Stomach smooth muscle (tissue), 2 donors: ENCODE measurements at regions not wholly inside any gene's neighbourhood (a gene's known extent, or its start where the extent isn't known, plus 50 kb on each side); places are given as distances from the start of the nearest gene placed in this dataset.

Experiments
- H3K27ac ChIP-seq: one replicate; pipeline ENCODE4 v1.7.0; 2013; ENCODE audit warnings: mild to moderate bottlenecking, low read length, inconsistent platforms
- H3K27me3 ChIP-seq, 2 donors: one replicate each; pipeline ENCODE4 v1.7.0; 2013; ENCODE audit warnings: low read length in 2 of 2; ENCODE audit not compliant: insufficient read depth in 2 of 2, control insufficient read depth in 1 of 2
- H3K36me3 ChIP-seq, 2 donors: one replicate each; pipeline ENCODE4 v1.7.0; 2013; ENCODE audit warnings: low read length in 2 of 2; ENCODE audit not compliant: control insufficient read depth in 2 of 2, insufficient read depth in 2 of 2
- H3K4me1 ChIP-seq: one replicate; pipeline ENCODE4 v1.7.0; 2013; ENCODE audit warnings: low read length; ENCODE audit not compliant: control insufficient read depth, insufficient read depth
- H3K4me3 ChIP-seq, 2 donors: one replicate each; pipeline ENCODE4 v1.7.0; 2013; ENCODE audit warnings: low read length in 2 of 2
- H3K9ac ChIP-seq, 2 donors: one replicate each; pipeline ENCODE4 v1.7.0; 2013; ENCODE audit warnings: low read length in 2 of 2, mild to moderate bottlenecking in 1 of 2
- H3K9me3 ChIP-seq, 2 donors: one replicate each; pipeline ENCODE4 v1.7.0; 2013; ENCODE audit warnings: low read length in 2 of 2; ENCODE audit not compliant: control insufficient read depth in 2 of 2
- donor health status: healthy.
- donor health status: Pancreatic carcinoma.

GRCh38 chr5:56565644-56566043, 249.7 kb upstream of the MAP3K1 start:
- Histone ChIP-seq H3K4me1 (no peaks in the 10 kb centered on the region), H3K4me3 (no peak overlapping the region), H3K9me3 (peaks cover 0 to 2% of the 10 kb centered on the region in 2 donors), H3K9ac (no peak overlapping the region), H3K36me3 (no peaks in the 10 kb centered on the region), H3K27me3 (peaks cover 0 to 2% of the 10 kb centered on the region in 2 donors), H3K27ac (no peak overlapping the region)

GRCh38 chr5:56565283-56565615, 250.1 kb upstream of the MAP3K1 start:
- H3K36me3 ChIP-seq: no peaks in the 10 kb centered on the region
- no peak overlapping the region for H3K9ac ChIP-seq
- H3K27ac ChIP-seq: no peak overlapping the region
- H3K27me3 ChIP-seq: peaks cover 0 to 2% of the 10 kb centered on the region in 2 donors
- H3K4me1 ChIP-seq: no peaks in the 10 kb centered on the region
- no peak overlapping the region for H3K4me3 ChIP-seq
- H3K9me3 ChIP-seq: peaks cover 0 to 5% of the 10 kb centered on the region in 2 donors

GRCh38 chr5:56564541-56565282, 250.6 kb upstream of the MAP3K1 start:
- no peaks in the 10 kb centered on the region for H3K4me1 ChIP-seq
- H3K9ac ChIP-seq: no peak overlapping the region
- no peak overlapping the region for H3K4me3 ChIP-seq
- H3K27ac ChIP-seq: no peak overlapping the region
- no peaks in the 10 kb centered on the region for H3K36me3 ChIP-seq
- peaks cover 0 to 2% of the 10 kb centered on the region in 2 donors for H3K27me3 ChIP-seq
- peaks cover 0 to 5% of the 10 kb centered on the region in 2 donors for H3K9me3 ChIP-seq

- no peak overlapping the region for H3K4me3 ChIP-seq
- peaks cover 0 to 5% of the 10 kb centered on the region in 2 donors for H3K9me3 ChIP-seq
- H3K27ac ChIP-seq: no peak overlapping the region
- no peaks in the 10 kb centered on the region for H3K27me3 ChIP-seq
- H3K9ac ChIP-seq: no peak overlapping the region
- H3K36me3 ChIP-seq: no peaks in the 10 kb centered on the region
- H3K4me1 ChIP-seq: no peaks in the 10 kb centered on the region
These were observed 253.9 kb upstream of the MAP3K1 start for GRCh38 chr5:56561455-56561854.

GRCh38 chr5:56558131-56558745, 257.1 kb upstream of the MAP3K1 start:
- Histone ChIP-seq H3K36me3 (no peaks in the 10 kb centered on the region), H3K9ac (no peak overlapping the region), H3K27me3 (no peaks in the 10 kb centered on the region), H3K4me1 (no peaks in the 10 kb centered on the region), H3K27ac (no peak overlapping the region), H3K4me3 (no peak overlapping the region), H3K9me3 (peaks cover 0 to 3% of the 10 kb centered on the region in 2 donors)

GRCh38 chr5:56557198-56557597, 258.2 kb upstream of the MAP3K1 start:
- Histone ChIP-seq H3K9me3 (peaks cover 0 to 3% of the 10 kb centered on the region in 2 donors), H3K9ac (no peak overlapping the region), H3K4me3 (no peak overlapping the region), H3K36me3 (no peaks in the 10 kb centered on the region), H3K27ac (no peak overlapping the region), H3K27me3 (no peaks in the 10 kb centered on the region), H3K4me1 (no peaks in the 10 kb centered on the region)

- Histone ChIP-seq H3K36me3 (no peaks in the 10 kb centered on the region), H3K9ac (no peak overlapping the region), H3K4me1 (no peaks in the 10 kb centered on the region), H3K4me3 (no peak overlapping the region), H3K27me3 (no peaks in the 10 kb centered on the region), H3K27ac (no peak overlapping the region), H3K9me3 (no peaks in the 10 kb centered on the region)
These were observed 262.6 kb upstream of the MAP3K1 start for GRCh38 chr5:56552612-56553268.

- Histone ChIP-seq H3K4me3 (no peak overlapping the region), H3K27me3 (no peaks in the 10 kb centered on the region), H3K27ac (no peak overlapping the region), H3K9me3 (no peaks in the 10 kb centered on the region), H3K36me3 (no peaks in the 10 kb centered on the region), H3K9ac (no peak overlapping the region), H3K4me1 (no peaks in the 10 kb centered on the region)
These were observed 265.1 kb upstream of the MAP3K1 start for GRCh38 chr5:56550227-56550626.

- no peaks in the 10 kb centered on the region for H3K9me3 ChIP-seq
- no peak overlapping the region for H3K4me3 ChIP-seq
- H3K4me1 ChIP-seq: no peaks in the 10 kb centered on the region
- no peak overlapping the region for H3K9ac ChIP-seq
- H3K27me3 ChIP-seq: no peaks in the 10 kb centered on the region
- no peak overlapping the region for H3K27ac ChIP-seq
- no peaks in the 10 kb centered on the region for H3K36me3 ChIP-seq
These were observed 266.1 kb upstream of the MAP3K1 start for GRCh38 chr5:56549096-56549886.

- no peak overlapping the region for H3K9ac ChIP-seq
- no peak overlapping the region for H3K27ac ChIP-seq
- H3K9me3 ChIP-seq: no peaks in the 10 kb centered on the region
- no peaks in the 10 kb centered on the region for H3K27me3 ChIP-seq
- no peaks in the 10 kb centered on the region for H3K4me1 ChIP-seq
- H3K4me3 ChIP-seq: no peak overlapping the region
- no peaks in the 10 kb centered on the region for H3K36me3 ChIP-seq
These were observed 270.3 kb upstream of the MAP3K1 start for GRCh38 chr5:56545016-56545415.
